ENCODE measurements at regions not wholly inside any gene's neighbourhood (a gene's known extent, or its start where the extent isn't known, plus 50 kb on each side); places are given as distances from the start of the nearest gene placed in this dataset.
A peak's percentile ranks its signal among the peaks of the same experiment; 100 is the strongest.

DNA sequence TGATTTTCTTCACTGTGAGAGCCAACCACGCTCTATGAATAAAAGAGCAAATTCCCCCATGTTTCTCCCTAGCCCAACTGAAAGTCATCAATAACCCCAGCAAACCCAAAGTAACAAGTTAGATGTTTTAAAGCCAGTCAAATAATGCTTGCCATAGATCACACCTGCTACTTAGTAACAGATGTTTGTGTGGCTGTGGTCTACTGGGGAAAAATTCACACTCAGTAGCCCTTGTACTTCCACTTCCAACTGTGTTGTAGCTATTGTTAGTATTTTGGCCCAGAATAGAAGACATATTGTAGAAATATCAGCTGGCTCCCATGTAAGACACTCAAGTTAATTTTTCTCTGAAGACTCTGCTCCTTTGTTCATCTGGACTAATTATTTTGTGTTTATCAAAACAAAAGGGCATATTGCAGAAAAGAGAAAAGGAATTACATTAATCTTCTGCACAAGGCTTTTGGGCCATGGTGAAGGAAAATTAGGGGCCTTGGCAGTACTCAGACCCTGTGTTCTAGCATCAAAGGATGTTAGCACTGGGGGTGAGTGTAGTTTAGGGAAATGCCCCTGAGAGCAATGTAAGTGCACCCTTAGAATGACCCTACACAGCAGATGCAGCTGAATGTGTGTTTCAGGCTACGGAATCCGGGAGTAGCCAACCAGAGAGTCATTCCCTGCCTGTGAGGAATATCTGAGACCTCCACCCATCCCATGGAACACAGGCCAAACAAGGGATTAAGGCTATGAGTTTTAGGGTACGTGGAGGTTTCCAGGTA lies 521.9 kb downstream of the EPHA4 start:
- DNase-seq = no peak

DNA sequence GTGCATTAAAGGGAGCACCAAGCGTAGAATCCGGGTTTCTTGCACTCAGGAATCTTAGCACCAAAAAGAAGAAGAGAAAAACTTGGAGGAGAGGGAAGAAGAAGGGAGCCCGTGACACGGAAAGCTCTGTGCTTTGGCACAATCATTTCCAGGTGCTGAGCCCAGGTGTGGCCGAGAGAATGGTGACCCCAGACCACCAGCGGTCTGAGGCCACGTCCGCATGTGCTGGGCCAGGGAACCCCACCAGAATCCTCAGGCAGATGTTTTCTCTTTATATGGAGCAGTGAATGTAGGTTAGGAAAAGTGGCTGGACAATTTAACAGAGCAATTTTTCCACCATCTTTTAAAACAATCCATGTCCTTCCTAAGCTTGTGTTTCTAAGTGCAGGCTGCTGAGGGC lies 520.9 kb downstream of the EPHA4 start:
- DNase-seq = no peak

DNA sequence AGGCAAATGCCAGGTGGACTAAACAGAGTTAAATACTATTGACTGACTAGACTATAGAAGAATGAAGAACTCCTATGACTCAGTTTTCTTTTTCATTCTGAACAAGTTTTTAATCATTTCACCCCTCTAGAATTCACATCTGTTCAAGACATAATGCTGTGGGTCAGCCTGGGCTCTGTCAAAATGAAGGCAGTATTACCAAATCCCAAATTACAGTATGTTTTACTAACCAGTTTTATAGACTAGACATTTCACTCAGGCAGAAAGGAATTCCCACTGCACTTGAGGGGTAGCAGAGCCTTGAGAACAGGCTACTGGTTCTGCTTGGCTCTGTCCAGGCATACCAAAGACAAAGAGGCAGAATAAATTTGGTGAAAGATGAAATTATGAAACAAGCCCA lies 511.7 kb downstream of the EPHA4 start:
- no peak for DNase-seq

DNA sequence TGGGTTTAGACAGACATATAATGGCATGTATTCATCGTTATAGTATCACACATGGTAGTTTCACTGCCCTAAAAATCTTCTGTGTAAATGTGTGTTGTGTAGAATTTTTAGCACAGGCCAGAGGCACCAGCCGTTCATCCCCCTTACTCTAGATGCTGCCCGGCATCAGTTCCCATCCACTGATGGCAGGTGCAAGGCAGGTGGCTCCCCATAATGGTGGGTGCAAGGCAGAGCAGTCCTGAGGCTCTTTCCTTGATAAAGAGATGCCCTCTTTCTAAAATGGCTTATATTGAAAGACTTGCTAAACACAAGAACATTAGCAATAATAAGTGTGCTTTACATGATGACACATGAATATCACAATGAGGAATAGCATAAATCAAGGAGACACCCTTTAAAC lies 508.5 kb downstream of the EPHA4 start:
- DNase-seq = no peak

DNA sequence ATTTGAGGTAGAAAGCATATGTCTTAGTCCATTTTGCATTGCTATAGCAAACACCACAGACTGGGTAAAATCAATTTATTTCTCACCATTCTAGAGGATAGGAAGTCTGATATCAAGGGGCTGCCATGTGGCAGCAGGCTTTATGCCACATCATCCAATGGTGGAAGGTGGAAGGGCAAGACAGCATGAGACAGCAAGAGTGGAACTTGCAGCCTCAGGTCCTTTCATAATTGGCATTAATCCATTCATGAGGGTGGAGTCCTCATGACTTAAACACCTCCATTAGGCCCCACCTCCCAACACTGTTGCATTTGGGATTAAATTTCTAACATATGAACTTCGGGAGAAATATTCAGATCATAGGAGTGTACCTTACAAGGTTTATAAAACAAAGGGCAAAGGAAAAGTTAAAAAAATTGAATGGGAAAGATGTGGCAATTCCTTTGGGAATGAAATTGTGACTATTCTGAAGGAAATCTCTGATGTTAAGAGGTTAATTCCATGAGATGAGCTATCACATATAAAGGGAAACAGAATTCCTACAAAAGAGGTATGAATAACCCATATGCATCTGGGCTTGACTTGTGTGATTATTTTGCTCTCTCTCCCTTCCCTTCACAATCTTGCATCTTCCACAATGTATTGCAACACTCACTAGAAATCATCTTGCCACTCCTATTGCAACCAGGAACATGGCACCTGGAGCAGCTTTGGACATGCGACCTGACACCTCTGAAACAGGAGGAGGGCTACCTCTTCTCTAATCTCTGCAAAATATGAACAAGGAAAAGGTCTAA lies 507.8 kb downstream of the EPHA4 start:
- no peak for DNase-seq

DNA sequence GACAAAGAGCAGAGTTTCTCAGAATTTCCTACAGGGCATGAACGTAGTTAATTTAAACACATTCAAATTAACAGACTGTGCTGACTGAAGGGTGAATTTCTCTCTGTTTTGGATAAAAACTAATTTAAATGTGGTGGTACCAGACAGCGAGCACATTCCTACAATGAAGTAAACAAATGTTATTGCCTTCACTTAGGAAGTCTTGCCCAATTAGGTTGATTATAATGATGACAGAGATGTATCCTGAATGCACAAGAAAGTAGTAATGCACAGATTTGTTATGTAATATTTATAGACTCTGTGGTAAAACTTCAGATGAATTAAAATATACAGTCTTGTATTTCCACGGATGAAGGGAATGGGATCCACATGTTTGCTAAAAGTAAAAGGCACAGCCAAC lies 507.2 kb downstream of the EPHA4 start:
- no peak for DNase-seq

DNA sequence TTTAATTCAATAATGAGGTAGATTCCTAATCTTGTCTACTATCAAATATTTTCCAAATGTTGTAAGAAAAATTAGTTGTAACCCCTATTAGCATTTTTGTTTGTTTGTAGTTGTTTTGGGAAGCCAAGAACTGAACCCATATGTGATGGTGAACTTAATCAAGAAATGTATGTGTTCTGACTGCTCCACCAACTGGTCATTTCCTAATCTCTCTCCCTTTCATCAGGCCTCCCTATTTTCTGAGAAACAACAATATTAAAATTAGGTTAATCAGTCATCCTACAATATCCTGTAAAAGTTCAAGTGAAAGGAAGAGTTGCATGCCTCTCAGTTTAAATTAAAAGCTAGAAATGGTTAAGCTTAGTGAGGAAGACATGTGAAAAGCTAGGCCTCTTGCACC lies 504.0 kb downstream of the EPHA4 start:
- no peak for DNase-seq

DNA sequence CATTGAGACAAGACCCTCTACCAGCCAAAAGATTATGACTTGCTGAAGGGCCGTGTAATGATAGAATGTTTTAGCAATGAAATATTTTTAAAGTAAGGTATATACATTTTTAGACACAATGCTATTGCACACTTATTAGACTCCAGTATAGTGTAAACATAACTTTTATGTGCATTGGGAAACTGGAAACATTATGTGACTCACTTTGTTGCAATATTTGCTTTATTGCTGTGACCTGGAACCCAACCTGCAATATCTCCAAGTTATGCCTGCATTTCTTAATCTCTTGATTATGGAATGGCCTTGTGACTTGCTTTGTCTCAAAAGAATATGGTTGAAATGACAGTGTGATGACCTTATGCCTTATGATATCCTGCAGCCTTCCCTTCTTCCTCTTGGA lies 502.0 kb downstream of the EPHA4 start:
- no peak for DNase-seq

DNA sequence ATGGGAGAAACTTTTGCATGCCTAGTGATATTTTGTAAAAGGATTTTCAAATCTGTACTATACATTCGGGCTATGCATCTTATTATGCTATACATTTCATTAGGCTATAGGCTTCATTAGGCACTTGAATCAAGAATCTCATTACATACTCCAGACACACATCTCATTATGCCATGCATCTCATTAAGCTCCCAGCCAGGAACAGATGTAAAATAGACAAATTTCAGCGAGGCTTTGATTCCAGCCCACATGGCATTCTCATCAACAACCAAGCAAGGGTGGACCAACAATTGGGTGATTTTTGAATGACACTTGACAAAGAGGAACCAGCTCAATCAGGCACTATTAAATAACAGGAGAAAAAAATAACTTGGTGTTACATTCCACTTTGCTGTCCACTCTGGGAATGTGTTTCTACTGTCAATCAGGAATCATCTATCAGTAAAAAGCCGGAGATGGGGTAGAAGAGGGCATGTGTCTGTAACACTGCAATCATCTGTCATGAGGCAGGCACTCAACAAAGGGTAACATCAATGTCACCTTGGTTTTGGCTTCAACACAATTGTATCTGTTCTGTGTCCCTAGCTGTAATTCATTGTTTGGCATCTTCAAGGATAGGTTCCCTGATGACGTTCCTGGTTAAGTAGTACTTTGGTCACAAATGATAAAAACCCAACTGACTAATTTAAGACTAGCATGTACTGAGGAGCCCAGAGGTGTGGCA lies 498.6 kb downstream of the EPHA4 start:
- DNase-seq = no peak

DNA sequence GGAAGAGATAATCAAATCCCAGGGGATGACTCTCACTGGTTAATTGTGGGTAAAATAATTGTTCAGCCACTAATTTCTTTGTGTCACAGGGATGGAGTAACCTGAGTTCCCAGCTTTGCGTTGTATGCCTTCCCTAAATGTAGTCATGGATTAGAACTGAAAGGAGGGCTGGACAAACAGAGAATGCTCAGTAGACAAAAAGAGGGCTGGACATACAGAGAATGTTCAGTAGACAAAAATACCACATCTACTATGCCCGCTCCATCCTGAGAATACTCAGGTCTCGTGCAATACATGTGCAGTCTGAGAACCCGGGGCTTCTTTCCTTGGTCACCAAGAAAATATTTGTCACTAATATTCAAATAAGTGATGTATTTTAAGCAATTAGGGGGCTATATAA lies 497.9 kb downstream of the EPHA4 start:
- no peak for DNase-seq

DNA sequence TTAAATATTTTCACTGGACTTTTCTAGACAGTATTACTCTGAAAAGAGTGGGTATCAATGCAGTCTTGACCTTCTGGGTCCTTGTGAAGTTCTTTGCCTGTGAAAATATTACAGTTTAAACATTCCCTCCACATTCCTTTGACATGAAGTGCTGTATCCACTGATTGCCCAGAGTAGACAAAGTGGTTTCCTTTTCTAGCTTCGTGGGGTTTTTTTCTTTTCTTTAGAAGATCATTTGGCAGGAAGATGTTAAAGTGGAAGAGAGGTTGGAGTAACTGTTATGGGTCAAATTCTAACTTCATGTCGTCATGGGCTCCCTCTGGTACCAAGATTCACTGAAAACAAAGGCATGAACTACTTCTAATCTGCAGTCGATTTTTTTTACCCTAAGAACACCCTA lies 496.9 kb downstream of the EPHA4 start:
- no peak for DNase-seq

DNA sequence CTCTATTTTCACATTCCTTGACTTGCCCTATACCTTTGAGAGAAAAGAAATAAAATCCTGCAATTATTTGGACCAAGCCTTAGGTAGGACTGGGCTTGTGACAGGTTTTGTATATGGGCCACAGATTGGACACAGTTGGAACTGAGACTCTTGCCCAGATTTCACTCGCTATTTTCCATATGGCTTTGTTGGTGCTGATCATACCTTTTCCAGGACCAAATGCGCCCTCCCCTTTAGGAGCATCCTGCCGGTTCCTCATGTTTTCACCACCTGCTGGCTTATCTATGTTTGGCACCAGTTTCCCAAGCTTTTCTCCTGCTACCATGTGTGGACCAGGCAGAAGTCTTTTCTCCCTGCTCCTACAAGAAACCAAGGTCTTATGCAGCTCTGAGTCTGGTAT lies 494.9 kb downstream of the EPHA4 start:
- no peak for DNase-seq

DNA sequence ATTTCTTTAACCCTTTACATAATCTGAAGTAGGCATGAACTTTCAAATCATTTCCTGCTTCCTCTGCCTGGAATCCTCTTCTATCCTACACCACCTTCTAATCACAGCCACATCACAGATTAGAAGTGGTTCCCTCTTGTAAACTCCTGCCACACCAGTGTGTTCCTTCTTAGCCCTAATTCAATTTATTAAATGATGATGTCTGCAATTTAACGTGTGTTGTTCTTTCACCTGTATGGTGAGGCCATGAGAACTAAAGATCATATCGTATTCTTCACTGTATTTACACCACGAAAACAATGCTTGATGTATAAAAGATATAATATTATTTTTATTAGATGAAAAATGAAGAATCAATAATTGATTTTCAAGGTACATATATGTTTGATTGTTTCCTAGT lies 494.3 kb downstream of the EPHA4 start:
- DNase-seq = no peak

DNA sequence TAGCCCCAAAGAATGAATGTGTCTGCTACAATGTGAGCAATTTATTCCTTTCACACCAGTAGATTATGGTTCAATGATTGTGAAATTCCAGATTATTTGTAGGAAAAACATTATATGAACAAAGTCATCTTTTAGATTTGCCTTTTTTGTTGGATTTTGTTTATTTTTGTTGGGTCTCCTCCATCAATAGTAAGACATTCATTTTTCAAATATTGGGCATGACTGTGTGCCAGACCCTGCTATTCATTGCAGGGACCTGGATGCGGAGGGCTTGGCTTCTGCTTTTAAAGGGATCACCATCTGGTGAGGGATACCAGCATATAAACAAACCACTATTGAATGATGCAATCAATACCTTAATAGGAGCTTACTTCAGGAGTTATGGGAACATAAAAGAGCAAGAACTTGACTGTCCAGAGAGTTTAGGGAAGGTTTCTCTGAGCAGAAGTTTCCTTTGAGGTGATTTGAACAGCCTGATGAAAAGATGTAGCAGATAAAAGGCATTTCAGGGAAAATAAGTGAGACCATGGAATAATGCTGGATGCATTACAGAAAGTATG lies 486.7 kb downstream of the EPHA4 start:
- no peak for DNase-seq

DNA sequence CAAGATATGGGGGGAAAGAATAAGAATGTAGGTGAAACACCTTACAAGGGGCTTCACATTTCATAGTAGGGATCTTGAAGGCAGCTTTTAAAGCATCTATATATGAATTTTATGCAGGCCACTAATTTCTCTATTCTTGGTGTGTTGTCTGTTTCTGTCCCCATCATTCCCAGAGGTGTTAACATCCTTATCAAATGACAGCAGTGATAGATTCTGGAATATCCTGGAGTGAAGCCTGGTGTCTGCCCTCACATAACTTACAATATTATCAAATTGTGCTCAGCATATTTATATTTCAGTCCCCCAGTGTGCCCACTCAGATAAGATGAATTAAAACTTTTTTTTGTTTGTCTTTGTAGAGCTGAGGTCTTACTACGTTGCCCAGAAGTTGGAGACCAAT lies 486.2 kb downstream of the EPHA4 start:
- no peak for DNase-seq

DNA sequence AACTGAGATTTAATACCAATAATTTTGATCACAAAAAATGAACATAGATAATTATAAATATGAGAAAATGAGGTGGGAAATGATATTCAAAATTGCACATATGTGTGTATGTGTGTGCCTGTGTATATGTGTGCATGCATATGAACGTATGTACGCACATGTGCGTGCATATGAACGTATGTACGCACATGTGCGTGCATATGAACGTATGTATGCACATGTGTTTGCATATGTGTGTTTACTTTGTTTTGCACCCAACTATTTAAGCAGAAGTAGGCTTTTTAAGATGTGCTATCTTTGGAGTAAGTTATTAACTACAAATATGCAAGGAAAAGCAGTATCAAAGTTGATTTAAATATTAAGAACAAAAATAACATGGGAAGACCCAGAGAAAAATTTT lies 484.3 kb downstream of the EPHA4 start:
- no peak for DNase-seq

DNA sequence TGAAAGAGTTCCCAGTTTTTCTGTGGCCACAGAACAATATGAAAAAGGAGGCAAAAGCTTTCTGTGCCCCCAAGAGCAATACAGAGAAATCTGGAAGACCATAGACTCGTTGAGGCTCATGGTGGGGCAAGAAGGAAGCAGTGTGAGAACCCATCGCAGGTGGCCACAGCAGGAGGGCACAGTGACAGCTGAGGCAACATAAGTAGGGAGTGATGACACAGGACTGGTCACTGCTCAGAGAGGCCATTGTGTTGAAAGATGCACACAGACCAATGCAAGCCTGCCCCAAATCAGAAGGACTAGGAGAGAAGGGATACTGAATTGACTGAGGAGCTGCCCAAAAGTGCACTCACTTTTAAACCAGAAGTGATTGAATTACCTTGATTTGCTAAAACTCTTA lies 483.6 kb downstream of the EPHA4 start:
- DNase-seq = no peak

DNA sequence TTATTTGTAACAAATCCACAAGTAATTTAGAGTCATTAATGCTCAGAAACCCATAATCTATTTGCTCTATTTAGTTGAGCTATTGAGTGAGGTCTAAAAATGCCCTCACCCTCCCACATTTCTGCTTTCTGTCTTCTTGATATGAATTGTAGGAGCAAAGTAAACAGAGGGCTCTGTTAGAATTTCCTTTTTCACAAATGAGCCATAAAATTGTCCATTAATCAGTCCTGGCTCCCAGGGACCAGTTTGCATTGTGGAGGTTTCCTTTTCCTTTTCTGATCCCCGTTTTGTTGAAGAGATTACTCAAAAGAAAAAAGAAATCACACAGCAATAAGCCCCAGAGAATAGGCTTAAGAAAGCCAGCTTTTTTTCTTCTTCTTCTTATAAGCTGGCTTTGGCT lies 476.7 kb downstream of the EPHA4 start:
- DNase-seq = peak; percentile 40

DNA sequence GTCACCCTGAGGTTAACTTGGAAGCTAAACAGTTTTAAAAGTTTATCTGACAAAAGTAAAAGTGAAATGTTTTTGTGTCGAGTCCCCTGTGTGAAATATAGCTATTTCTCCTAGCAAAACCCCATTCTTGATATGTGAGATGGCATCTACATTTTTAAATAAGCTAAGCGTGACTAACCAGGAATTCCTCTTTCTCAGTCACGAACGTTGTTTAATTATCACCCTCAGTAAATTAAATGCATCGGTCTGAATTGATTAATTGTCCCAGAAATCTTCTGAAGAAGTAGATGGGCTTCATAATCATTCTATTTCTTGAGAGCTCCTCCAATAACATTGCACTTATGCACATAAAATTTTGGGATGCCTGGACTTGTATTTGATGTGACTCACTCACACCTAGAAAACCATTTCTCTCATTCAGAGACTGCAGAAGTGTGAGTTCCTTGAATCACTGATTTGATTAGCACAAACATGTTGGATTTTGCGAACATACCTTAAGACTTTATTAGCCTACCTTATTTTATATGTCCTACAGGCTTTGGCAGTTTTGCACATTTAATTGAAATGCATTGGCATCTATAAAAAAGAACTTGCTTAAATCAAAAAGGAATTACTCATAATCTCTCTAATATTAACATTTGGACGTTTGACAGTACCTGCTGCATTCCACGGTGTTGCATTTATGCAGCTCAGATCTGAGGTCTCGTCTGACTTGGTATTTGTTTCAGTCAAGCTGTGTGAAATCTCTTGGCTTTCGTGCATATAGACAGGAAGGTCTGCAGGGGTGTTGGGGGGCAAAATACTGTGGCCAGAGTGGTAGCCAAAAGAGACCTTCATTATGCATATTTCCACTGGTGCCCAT lies 475.2 kb downstream of the EPHA4 start:
- DNase-seq = no peak

DNA sequence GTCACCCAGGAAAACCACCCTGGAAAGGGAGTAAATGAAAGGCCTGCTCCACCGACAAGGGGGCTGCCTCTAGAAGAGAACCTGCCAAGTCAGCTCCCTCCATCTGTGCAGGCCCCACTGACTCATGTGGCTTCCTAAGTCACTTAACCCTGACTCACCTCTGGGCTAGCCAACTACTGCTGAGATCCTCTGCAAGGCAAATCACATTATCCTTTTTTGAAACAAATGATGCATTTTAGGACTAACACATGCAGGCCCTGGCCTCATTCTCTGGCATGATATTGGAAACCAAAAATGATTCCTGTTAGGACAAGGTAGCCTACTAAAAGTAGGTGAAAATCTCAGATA lies 474.6 kb downstream of the EPHA4 start:
- no peak for DNase-seq

DNA sequence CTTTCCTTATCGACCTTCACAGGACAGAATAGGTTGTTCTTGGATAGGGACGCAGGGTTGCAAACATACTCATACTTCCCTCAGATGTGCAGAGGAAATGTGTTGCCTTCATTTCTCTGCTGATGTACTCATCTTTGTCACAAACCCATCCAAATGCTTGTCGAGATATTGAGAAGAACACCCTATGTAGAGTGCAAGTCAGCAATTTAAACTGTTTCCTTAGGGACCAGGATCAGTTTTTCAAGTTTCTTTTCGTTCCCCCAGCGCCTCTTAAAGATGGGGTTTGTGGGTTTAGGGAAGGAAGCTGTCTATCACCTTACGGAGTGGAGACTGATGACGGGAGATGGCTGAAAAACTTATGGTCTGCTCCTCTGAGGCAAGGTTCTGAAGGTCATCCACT lies 474.2 kb downstream of the EPHA4 start:
- DNase-seq = no peak

Data from renal pelvis (tissue), 1 donor.